HG03159 (cell line): ENCODE measurements at regions not wholly inside any gene's neighbourhood (a gene's known extent, or its start where the extent isn't known, plus 50 kb on each side); places are given as distances from the start of the nearest gene placed in this dataset.
"Not testable (repeated sequence)": the region's sequence is repeated elsewhere in the genome, so short reads cannot be mapped to it uniquely, and the experiment has no call there.

Experiments
- ATAC-seq: cut with Tn5 transposase; IDR thresholded peaks from one replicate; pipeline ENCODE4 v1.9.1; 2021; ENCODE audit warnings: mild to moderate bottlenecking, moderate library complexity; ENCODE audit not compliant: unreplicated experiment

DNA sequence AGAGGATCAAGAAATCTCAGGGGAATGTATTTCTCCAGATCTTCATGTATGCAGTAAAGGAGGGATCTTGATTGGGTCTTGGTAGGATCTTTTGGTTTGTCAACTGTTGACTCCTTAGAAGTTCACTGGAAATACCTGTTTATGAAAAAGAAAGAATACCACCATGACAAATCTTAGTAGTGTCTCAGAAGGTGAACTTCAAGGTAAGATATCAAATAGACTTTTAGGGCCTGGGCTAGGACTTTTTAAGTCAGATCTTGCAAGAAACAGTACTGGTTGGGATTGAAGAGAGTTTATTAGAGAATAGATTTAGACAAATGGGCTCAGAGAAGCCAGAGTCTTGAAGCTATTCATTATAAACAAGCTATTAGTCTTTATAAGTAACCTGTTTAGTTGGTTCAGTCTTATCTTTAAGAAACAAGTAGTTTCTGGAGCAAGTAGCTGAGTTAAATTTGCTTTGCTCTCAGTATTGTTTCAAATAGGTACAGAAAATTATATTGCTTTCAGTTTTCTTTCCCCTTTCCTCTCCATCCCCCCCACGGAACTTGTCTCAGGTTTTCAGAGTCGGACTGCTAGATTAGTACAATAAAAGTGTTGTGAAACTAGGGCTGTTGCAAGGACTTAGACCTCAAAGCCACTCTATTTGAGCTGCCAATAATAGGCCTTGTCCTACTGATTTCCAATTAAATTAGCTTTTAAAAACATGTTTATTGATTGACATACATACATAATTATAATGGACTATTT, 529.1 kb upstream of the CITED2 start:
- peak; percentile 98 for ATAC-seq

DNA sequence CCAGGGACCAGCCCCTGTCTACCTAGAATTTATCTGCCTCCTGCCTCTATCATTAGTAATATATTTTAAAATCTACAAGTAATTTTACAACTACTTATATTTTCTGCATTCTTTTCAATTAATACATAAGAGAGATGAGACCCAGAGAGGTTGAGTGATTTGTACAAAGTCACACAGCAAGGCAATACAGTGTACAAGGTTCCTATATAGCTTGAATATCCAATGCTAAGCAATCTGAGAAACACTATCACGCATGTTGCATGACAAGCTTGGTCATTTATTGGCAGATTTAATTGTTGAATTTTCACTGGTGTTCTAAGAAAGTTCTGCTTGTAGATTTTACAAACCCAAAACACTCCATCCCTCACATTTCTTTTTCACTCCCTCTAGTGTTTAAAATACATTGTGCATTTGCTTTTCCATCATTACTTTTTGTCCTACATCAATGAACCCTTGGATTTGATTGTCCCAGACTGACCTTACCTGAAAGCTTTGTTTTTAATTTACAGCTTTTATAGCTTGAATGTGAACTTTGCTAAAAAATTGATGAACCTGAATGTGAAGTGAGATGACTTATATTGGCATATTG, 520.9 kb upstream of the CITED2 start:
- no peak for ATAC-seq

GRCh38 chr6:139894271-139894670, 519.8 kb upstream of the CITED2 start:
- no peak for ATAC-seq

DNA sequence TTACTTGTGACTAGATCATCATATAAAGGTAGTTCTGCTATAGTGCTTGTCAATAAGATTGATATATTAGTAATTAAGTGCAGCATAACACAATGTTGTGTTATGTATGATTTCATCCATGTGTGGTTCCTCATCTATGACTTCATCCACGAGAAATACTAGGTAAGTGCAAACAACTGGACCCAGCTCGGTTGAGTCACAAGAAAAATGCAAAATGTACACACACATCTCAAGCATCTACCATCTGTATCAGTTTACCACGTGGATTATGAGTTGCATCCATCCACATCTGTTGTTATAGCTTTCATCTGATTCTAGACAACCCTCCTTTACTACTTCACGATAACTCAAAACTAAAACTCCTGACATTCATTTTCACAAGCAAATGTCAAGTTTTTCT, 517.0 kb upstream of the CITED2 start:
- no peak for ATAC-seq

DNA sequence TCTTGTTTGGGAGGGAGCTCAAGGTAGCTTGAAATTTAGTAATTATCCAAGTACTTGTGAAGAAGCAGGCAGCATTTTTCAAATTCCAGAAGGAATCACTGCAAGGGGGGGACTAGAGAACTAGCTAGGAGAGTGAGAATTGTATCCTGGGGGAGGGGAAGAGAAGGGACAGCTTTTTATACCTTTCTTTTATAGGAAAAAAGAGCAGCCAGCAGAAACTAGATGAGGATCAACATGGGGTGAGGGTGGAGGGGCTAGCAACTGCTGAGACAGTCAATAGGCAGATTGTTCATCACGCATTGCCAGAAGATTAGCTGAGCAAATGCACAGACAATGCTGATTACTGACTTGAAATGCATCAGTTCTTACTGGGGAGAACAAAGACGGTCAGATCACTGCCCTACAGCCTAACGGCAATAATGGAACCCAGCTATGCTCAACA, 514.3 kb upstream of the CITED2 start:
- no peak for ATAC-seq

DNA sequence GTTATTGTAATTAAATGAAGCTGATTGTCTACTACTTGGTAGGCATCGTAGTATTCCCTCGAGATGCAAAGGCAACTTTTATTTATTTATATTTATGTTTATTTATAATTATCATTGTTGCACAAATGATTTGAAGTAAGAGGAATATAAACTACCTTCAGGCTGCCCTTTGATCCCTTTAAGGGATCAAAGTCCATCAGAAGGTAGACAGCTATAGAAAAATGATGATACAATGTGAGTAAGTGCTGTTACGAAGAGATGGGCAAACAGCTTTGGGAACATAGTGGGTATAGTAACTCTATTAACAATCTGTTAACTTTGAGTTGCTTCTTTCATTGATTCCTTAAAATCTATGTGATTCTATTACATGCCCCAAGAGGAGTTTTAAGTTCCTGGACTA, 512.8 kb upstream of the CITED2 start:
- no peak for ATAC-seq

GRCh38 chr6:139886396-139886795, 511.9 kb upstream of the CITED2 start:
- no peak for ATAC-seq

- ATAC-seq = no peak
Observed at GRCh38 chr6:139885909-139886308, 511.5 kb upstream of the CITED2 start.

DNA sequence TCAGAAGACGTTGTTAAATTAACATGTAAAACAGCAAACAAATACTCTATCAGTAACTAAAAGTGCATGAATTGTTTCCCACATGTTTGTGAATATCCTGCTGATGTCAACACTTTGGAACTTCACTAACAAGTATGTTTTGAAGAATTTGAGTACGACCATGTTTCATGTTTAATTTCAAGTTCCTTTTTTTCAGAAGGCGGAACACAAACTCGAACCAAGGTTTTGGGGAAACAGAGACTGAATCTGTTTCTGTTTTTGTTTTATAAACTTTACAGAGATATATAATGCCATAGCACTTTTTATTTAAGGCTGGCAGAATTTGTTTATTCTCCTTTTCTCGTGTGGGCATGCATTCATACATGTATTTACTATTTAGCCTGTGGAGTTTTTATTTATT, 509.3 kb upstream of the CITED2 start:
- no peak for ATAC-seq

GRCh38 chr6:139882977-139883728, 508.7 kb upstream of the CITED2 start:
- no peak for ATAC-seq

- ATAC-seq = peak; percentile 9
Observed at GRCh38 chr6:139882234-139882633, 507.8 kb upstream of the CITED2 start.

GRCh38 chr6:139881728-139882211, 507.3 kb upstream of the CITED2 start:
- peak; percentile 84 for ATAC-seq

DNA sequence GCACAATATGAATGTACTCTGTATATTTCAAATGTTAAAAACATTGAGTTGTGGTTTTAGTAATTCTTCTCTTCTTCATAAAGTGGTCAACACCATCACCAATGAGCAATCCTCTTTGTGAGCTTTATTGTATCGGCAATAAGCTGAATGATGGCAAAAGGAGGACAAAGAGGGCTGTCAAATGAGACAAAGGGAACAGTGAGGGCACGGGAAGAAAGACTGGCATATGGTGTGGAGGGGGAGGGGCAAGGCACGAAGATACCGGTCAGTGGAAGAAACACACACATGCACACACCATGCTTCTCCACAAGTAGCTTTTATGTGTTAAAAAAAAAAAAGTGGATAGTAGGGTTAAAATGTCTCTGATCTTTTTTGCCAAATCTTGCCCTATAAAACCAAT, 506.8 kb upstream of the CITED2 start:
- no peak for ATAC-seq

- no peak for ATAC-seq
Observed at GRCh38 chr6:139879823-139880356, 505.4 kb upstream of the CITED2 start.

- ATAC-seq = not testable (repeated sequence)
Observed at GRCh38 chr6:139879241-139879640, 504.8 kb upstream of the CITED2 start.

- ATAC-seq = no peak
Observed at GRCh38 chr6:139877828-139878405, 503.5 kb upstream of the CITED2 start.

DNA sequence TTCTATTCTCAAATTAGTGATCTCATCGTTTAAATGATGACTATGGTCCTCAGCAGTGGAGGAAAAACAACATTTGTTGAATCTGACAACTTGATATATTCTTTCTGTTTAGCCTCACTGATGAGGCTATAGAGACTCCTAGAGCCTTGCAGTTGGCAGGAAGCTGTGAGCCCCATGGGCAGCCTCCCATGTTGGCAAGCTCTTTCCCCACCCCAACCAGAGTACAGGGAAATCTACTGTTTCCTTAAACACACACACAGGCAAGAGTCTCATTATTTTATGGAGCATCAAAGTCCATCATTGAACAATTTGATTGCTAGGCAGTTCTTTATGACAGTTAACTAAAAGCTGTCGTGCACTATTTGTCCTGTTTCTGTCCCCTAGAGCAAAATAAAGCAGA, 498.2 kb upstream of the CITED2 start:
- ATAC-seq = no peak

DNA sequence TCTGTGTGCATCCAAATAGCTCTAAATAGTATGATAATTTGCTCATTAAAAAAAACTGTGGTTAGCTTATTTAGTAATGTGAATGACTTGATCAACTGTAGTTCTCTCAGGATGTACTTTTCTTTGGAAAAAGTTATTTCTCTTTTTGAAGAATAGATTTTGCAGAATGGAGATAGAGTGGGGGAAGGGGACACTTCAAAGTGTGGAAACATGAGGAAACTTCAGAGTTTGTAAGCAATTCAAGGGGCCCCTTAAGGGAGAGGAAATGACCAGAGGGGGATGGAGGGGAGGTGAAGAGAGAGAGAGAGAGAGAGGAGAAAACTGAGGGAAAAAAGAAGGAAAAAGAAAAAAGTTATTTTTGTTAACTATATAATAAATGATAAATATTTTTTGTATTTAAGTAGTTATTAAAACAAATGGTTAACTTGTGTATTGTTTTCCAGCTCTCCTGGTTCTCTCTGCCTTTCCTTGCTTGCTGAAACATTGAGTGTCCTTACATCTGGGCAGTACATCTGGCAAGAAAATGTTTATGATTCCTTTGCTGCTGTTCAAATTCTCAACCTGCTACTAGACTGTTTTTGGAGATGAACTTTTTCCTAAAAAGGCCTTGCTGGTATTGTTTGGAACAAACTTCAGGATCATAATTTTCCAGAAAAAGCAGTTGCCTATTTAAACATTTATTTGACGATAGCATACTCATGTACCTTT, 497.5 kb upstream of the CITED2 start:
- ATAC-seq = no peak

DNA sequence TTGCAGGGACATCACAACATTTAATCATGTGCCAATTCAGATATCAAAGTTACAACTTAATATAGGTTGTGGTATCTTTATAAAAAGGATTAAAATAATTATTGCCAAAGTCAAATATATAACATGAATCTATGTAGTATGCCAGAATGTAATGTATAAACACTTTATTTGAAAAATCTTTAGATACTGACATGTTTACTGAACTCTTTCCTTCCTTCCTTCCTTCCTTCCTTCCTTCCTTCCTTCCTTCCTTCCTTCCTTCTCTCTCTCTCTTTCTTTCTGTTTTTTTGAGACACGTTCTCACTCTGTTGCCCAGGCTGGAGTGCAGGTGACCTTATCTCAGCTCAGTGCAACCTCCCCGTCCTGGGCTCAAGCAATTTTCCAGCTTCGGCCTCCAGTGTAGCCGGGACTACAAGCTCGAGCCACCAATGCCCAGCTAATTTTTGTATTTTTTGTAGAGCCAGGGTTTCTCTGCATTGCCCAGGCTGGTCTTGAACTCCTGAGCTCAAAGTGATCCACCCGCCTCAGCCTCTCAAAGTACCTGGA, 496.8 kb upstream of the CITED2 start:
- ATAC-seq = no peak

DNA sequence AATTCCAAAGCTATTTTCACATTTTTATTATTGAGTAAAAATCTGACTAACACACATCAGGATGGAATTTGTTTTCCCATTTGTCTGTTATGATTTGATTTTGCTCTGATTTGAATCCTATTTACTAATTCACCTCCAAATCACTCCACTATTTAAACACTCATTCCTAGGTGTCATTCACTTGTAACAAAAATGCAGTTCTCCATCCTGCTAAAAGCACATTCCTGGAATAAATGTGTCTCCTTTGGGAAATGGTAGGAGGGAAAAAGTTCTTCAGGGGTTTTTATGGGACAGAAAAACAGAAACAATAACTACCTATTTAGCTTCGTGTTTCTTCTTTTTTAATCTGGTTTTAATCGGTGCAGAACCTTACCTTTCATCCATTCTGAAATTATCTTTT, 494.1 kb upstream of the CITED2 start:
- ATAC-seq = no peak
